ENCODE measurements at regions not wholly inside any gene's neighbourhood (a gene's known extent, or its start where the extent isn't known, plus 50 kb on each side); places are given as distances from the start of the nearest gene placed in this dataset.

GRCh38 chr10:10830293-10830986, 187.2 kb upstream of the CELF2 start (continued):
- TF ChIP-seq, protein P1, sequence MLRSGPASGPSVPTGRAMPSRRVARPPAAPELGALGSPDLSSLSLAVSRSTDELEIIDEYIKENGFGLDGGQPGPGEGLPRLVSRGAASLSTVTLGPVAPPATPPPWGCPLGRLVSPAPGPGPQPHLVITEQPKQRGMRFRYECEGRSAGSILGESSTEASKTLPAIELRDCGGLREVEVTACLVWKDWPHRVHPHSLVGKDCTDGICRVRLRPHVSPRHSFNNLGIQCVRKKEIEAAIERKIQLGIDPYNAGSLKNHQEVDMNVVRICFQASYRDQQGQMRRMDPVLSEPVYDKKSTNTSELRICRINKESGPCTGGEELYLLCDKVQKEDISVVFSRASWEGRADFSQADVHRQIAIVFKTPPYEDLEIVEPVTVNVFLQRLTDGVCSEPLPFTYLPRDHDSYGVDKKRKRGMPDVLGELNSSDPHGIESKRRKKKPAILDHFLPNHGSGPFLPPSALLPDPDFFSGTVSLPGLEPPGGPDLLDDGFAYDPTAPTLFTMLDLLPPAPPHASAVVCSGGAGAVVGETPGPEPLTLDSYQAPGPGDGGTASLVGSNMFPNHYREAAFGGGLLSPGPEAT (IDR thresholded peaks at IDR 0.05; ENCODE audit: low read depth) = no peak
- TF ChIP-seq NR2C1 (IDR thresholded peaks at IDR 0.05) (no peak), YBX1 (IDR thresholded peaks at IDR 0.05) (no peak), MEF2A (IDR thresholded peaks at IDR 0.05; ENCODE audit: insufficient read depth, low read depth, low read length) (no peak), IRF4 (IDR thresholded peaks at IDR 0.05; ENCODE audit: low read depth, low read length) (no peak), CBX3 (IDR thresholded peaks at IDR 0.05; ENCODE audit: borderline replicate concordance, low read depth) (no peak)

DNA sequence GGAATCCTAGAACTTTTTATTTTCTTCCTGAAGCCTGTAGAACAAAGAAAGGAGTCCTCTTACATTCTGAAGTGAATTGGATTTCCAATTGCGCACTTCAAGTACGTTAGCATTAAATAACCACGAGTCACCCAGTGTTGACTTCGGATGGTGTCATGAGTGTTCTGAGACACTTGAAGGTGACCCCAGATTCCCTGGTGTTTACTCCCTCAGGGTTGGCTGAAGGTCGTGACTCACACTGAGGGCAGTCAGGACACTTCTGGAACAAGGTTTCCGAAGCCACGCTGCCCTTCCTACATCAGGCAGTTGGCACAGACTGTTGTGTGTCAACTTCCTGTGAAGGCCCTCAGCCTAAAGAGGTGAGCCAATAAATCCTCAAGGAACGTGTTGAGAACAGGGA, 186.6 kb upstream of the CELF2 start:
- DNase-seq (ENCODE audit: low read depth, low spot score) (no peak), FAIRE-seq (no peak), ATAC-seq (no peak)
- Histone ChIP-seq H3K4me3 (no peak overlapping the region), H3K4me2 (ENCODE audit: control insufficient read depth, insufficient read depth) (no peak overlapping the region), H3K9ac (ENCODE audit: control insufficient read depth, insufficient read depth, low read length) (no peak overlapping the region), H3K27me3 (replicated peaks in 1 of 2; ENCODE audit: control insufficient read depth in 2 of 2, insufficient read depth in 2 of 2, low read length in 1 of 2) (no peaks in the 10 kb centered on the region), H3K9me3 (replicated peaks; ENCODE audit: control insufficient read depth, insufficient read depth, low read length) (no peaks in the 10 kb centered on the region), H3K4me1 (ENCODE audit: control insufficient read depth, insufficient read depth, low read length) (no peaks in the 10 kb centered on the region), H3K79me2 (ENCODE audit: control insufficient read depth, insufficient read depth, low read length) (no peaks in the 10 kb centered on the region), H4K20me1 (ENCODE audit: control insufficient read depth, insufficient read depth) (no peaks in the 10 kb centered on the region), H2AFZ (ENCODE audit: control insufficient read depth, low read depth, low read length) (no peak overlapping the region), H3K36me3 (ENCODE audit: control insufficient read depth in 2 of 2, insufficient read depth in 2 of 2, low read length in 1 of 2) (no peaks in the 10 kb centered on the region), H3K27ac (ENCODE audit: control insufficient read depth, insufficient read depth) (no peak overlapping the region)
- SMC1A ChIA-PET (ENCODE audit: uncharacterized antibody, unreplicated experiment) = no interaction called here
- intact Hi-C loops (cut with micrococcal nuclease; ENCODE audit: unreplicated experiment) = no loop called here
- CTCF ChIA-PET = no interaction called here
- no TSS peak for BruUV-seq (replicated peaks)
- in situ Hi-C loops (cut with MboI) = no loop called here
- whole genome bisulfite sequencing (ENCODE audit: insufficient coverage, insufficient replicate concordance, low lambda C conversion rate, missing lambda C conversion rate) = 48% methylated on average over 8 of the region's 8 CpGs
- TF ChIP-seq NKRF (conservative IDR thresholded peaks at IDR 0.05) (no peak), WRNIP1 (IDR thresholded peaks at IDR 0.05; ENCODE audit: borderline replicate concordance, low read depth, low read length) (no peak), SMARCA5 (IDR thresholded peaks at IDR 0.05) (no peak), SPI1 (IDR thresholded peaks at IDR 0.05; ENCODE audit: borderline replicate concordance, insufficient read depth, low read depth, low read length) (no peak), TARDBP (IDR thresholded peaks at IDR 0.05; ENCODE audit: borderline replicate concordance) (no peak), SREBF1 (IDR thresholded peaks at IDR 0.05; ENCODE audit: low read length) (no peak), NBN (IDR thresholded peaks at IDR 0.05) (no peak), RFX5 (IDR thresholded peaks at IDR 0.05; ENCODE audit: low read depth, low read length) (no peak), STAT3 (IDR thresholded peaks at IDR 0.05; ENCODE audit: low read depth, low read length) (no peak), ETV6 (conservative IDR thresholded peaks at IDR 0.05 in 1 of 2, IDR thresholded peaks at IDR 0.05 in 1 of 2; ENCODE audit: borderline replicate concordance in 1 of 2, low read depth in 1 of 2) (no peak), IKZF1 (conservative IDR thresholded peaks at IDR 0.05) (no peak)
- TF ChIP-seq, protein P2, sequence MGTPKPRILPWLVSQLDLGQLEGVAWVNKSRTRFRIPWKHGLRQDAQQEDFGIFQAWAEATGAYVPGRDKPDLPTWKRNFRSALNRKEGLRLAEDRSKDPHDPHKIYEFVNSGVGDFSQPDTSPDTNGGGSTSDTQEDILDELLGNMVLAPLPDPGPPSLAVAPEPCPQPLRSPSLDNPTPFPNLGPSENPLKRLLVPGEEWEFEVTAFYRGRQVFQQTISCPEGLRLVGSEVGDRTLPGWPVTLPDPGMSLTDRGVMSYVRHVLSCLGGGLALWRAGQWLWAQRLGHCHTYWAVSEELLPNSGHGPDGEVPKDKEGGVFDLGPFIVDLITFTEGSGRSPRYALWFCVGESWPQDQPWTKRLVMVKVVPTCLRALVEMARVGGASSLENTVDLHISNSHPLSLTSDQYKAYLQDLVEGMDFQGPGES (IDR thresholded peaks at IDR 0.05) = no peak
- POLR2A ChIA-PET = no interaction called here
- RAD21 ChIA-PET (ENCODE audit: unreplicated experiment) = no interaction called here
